Activated CD8-positive, alpha-beta T cell treated with anti-CD3 and anti-CD28 coated beads for 36 hours (primary cell): ENCODE measurements at regions not wholly inside any gene's neighbourhood (a gene's known extent, or its start where the extent isn't known, plus 50 kb on each side); places are given as distances from the start of the nearest gene placed in this dataset.

Experiments used
- ATAC-seq: fragments of 200-7000 bp; cut with Tn5 transposase; one replicate; pipeline ENCODE4 v1.10.0; 2021; ENCODE audit warnings: mild to moderate bottlenecking, moderate library complexity
- CTCF ChIA-PET: fragments of 350-600 bp; sonication (Branson Sonifier 250); formaldehyde crosslinking; loops from one replicate; lab custom pipeline; 2021; ENCODE audit warnings: antibody characterized with exemption; lab: Charles Lee
- POLR2A ChIA-PET: fragments of 350-600 bp; sonication (Branson Sonifier 250); formaldehyde crosslinking; loops from one replicate; lab custom pipeline; 2021; ENCODE audit warnings: antibody characterized with exemption; lab: Charles Lee
- DNase-seq: peaks from one replicate; pipeline ENCODE4 v3.0.0-alpha.2; 2020
- H3K27ac Mint-ChIP-seq: one replicate; pipeline ENCODE4 v1.8.0; 2021; ENCODE audit warnings: mild to moderate bottlenecking, mixed read lengths
- H3K27me3 Mint-ChIP-seq: one replicate; pipeline ENCODE4 v1.8.0; 2021; ENCODE audit warnings: mixed read lengths
- H3K36me3 Mint-ChIP-seq: one replicate; pipeline ENCODE4 v1.8.0; 2021; ENCODE audit warnings: low read depth, mixed read lengths
- H3K4me1 Mint-ChIP-seq: one replicate; pipeline ENCODE4 v1.8.0; 2021; ENCODE audit warnings: low read depth, mixed read lengths
- H3K4me3 Mint-ChIP-seq: one replicate; pipeline ENCODE4 v1.8.0; 2021; ENCODE audit warnings: mild to moderate bottlenecking, moderate library complexity, mixed read lengths
- H3K9me3 Mint-ChIP-seq: one replicate; pipeline ENCODE4 v1.8.0; 2021; ENCODE audit warnings: mixed read lengths
- CTCF ChIP-seq: fragments of 200-600 bp; IDR thresholded peaks from one replicate; pipeline ENCODE4 v1.8.0; 2022; ENCODE audit warnings: antibody characterized with exemption, mild to moderate bottlenecking
- intact Hi-C: fragments of 100-400 bp; cut with micrococcal nuclease; formaldehyde crosslinking; loops from one replicate; pipeline ENCODE4 v1.10.0; 2022

GRCh38 chr5:110115503-110115902 is 425.8 kb downstream of the MAN2A1 start:
- H3K9me3 Mint-ChIP-seq = peaks cover 10% of the 10 kb centered on the region
- CTCF ChIA-PET = interaction anchor here (1.1 kb wide), 1 partner anchor 215 kb away, joined by 3 read pairs; no protein-coding TSS in a partner anchor
- POLR2A ChIA-PET = no interaction called here
- H3K36me3 Mint-ChIP-seq = no peaks in the 10 kb centered on the region
- ATAC-seq (no peak), DNase-seq (no peak)
- intact Hi-C loops = no loop called here
- H3K4me3 Mint-ChIP-seq = no peak overlapping the region
- H3K27me3 Mint-ChIP-seq = no peaks in the 10 kb centered on the region
- no peaks in the 10 kb centered on the region for H3K4me1 Mint-ChIP-seq
- no peak overlapping the region for H3K27ac Mint-ChIP-seq
- TF ChIP-seq CTCF = no peak

GRCh38 chr5:110116539-110116938 is 426.8 kb downstream of the MAN2A1 start:
- Mint-ChIP-seq H3K4me3 (no peak overlapping the region), H3K27me3 (no peaks in the 10 kb centered on the region), H3K9me3 (peaks cover 10% of the 10 kb centered on the region), H3K36me3 (no peaks in the 10 kb centered on the region), H3K4me1 (no peaks in the 10 kb centered on the region), H3K27ac (no peak overlapping the region)
- POLR2A ChIA-PET = no interaction called here
- CTCF ChIA-PET = no interaction called here
- no peak for DNase-seq
- no peak for TF ChIP-seq CTCF
- ATAC-seq = no peak
- intact Hi-C loops = no loop called here

- Mint-ChIP-seq H3K9me3 (peaks cover 37% of the 10 kb centered on the region), H3K4me1 (no peaks in the 10 kb centered on the region)
- CTCF ChIA-PET = no interaction called here
These were observed 445.5 kb downstream of the MAN2A1 start for GRCh38 chr5:110134963-110135935.

GRCh38 chr5:110150199-110150598 is 460.5 kb downstream of the MAN2A1 start:
- ChIA-PET CTCF (no interaction called here), POLR2A (no interaction called here)
- Mint-ChIP-seq H3K9me3 (no peaks in the 10 kb centered on the region), H3K36me3 (no peaks in the 10 kb centered on the region), H3K4me3 (no peak overlapping the region), H3K27me3 (no peaks in the 10 kb centered on the region), H3K27ac (no peak overlapping the region), H3K4me1 (peaks cover 4% of the 10 kb centered on the region)
- DNase-seq (no peak), ATAC-seq (no peak)
- no peak for TF ChIP-seq CTCF
- intact Hi-C loops = no loop called here

More at GRCh38 chr5:110134963-110135935, 445.5 kb downstream of the MAN2A1 start:
- Mint-ChIP-seq H3K27me3 (no peaks in the 10 kb centered on the region), H3K27ac (no peak overlapping the region), H3K36me3 (peaks cover 17% of the 10 kb centered on the region), H3K4me3 (no peak overlapping the region)
- TF ChIP-seq CTCF = no peak
- intact Hi-C loops = no loop called here
- ATAC-seq = no peak
- POLR2A ChIA-PET = no interaction called here
- no peak for DNase-seq

- Mint-ChIP-seq H3K4me3 (no peak overlapping the region), H3K27ac (no peak overlapping the region), H3K9me3 (no peaks in the 10 kb centered on the region), H3K36me3 (no peaks in the 10 kb centered on the region), H3K27me3 (no peaks in the 10 kb centered on the region), H3K4me1 (no peaks in the 10 kb centered on the region)
- intact Hi-C loops = no loop called here
- ATAC-seq (no peak), DNase-seq (no peak)
- no peak for TF ChIP-seq CTCF
- ChIA-PET POLR2A (no interaction called here), CTCF (no interaction called here)
These were observed 469.5 kb downstream of the MAN2A1 start for GRCh38 chr5:110159202-110159601.
